ENCODE measurements at regions not wholly inside any gene's neighbourhood (a gene's known extent, or its start where the extent isn't known, plus 50 kb on each side); places are given as distances from the start of the nearest gene placed in this dataset.

DNA sequence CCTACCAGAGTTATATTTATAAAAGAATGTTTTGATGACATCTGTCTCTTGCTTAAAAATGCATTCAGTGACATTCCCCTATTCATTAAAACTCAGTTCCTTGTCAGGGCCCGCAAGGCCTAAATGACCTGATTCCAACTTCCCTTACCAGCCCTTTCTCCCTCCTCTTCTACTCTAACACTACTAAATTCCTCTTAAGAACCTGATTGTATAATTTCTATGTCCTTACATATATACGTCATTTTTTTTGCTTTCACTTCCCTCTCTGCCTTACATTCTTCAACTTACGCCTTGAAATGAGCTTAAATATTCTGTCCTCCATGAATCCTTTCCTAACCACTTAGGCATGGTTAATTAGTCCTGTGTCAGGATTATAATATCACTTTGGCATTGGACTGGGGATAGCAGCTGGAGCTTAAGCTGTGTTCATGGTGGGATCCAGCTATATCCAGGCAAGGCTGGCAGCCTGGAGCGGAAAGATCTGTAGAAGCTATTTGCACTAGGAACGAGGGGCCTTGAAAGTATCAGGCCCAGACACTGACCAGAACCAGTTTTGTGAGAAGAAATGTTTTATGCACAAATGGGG is 360.2 kb upstream of the PTBP2 start:
- no peak for TF ChIP-seq ZNF274 (IDR thresholded peaks at IDR 0.05; ENCODE audit: borderline replicate concordance, extremely low read depth, low read length)
- no peak for TF ChIP-seq RFX5 (IDR thresholded peaks at IDR 0.05; ENCODE audit: borderline replicate concordance, low read depth, low read length)
- no peak for TF ChIP-seq NRF1 (IDR thresholded peaks at IDR 0.05; ENCODE audit: low read depth, low read length)
- no peak for TF ChIP-seq CHD2 (IDR thresholded peaks at IDR 0.05; ENCODE audit: low read length)
- TF ChIP-seq, protein P1, sequence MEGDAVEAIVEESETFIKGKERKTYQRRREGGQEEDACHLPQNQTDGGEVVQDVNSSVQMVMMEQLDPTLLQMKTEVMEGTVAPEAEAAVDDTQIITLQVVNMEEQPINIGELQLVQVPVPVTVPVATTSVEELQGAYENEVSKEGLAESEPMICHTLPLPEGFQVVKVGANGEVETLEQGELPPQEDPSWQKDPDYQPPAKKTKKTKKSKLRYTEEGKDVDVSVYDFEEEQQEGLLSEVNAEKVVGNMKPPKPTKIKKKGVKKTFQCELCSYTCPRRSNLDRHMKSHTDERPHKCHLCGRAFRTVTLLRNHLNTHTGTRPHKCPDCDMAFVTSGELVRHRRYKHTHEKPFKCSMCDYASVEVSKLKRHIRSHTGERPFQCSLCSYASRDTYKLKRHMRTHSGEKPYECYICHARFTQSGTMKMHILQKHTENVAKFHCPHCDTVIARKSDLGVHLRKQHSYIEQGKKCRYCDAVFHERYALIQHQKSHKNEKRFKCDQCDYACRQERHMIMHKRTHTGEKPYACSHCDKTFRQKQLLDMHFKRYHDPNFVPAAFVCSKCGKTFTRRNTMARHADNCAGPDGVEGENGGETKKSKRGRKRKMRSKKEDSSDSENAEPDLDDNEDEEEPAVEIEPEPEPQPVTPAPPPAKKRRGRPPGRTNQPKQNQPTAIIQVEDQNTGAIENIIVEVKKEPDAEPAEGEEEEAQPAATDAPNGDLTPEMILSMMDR (IDR thresholded peaks at IDR 0.05; ENCODE audit: control extremely low read depth in 1 of 3, insufficient read depth in 1 of 3, low read depth in 1 of 3, low read length in 3 of 3), result no peak
- TF ChIP-seq PHF8 (conservative IDR thresholded peaks at IDR 0.05; ENCODE audit: low read depth, low read length), result no peak
- TF ChIP-seq POLR2A (IDR thresholded peaks at IDR 0.05; ENCODE audit: control extremely low read depth in 1 of 2, low read depth in 2 of 2, low read length in 2 of 2), result no peak
- TF ChIP-seq FOSL1 (IDR thresholded peaks at IDR 0.05; ENCODE audit: insufficient read depth, low read depth, low read length), result no peak
- no peak for TF ChIP-seq GABPA (IDR thresholded peaks at IDR 0.05; ENCODE audit: borderline replicate concordance, insufficient read depth, low read length)

Measured in H1 (cell line).